ENCODE measurements at regions not wholly inside any gene's neighbourhood (a gene's known extent, or its start where the extent isn't known, plus 50 kb on each side); places are given as distances from the start of the nearest gene placed in this dataset.

DNA sequence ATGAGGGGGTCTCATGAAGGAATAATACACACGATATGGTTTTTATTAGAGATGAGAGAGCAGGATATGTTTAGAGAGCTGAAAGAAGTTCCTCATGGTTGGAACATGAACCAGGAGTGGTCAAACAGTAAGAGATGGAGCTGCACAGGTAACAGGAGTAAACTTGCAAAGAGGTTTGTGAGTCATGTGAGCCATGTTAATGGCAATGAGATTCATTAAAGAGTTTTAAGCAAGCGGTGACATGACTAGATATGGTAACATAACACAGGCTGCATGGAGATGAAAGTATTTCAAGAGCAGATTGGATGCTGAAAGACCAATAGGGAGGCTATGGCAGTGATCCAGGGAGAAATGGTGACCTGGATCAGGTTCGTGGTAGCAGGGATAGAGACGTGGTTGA is 62.6 kb upstream of the SSTR1 start:
- DNase-seq (ENCODE audit: extremely low read depth in 1 of 11, low read depth in 9 of 11, low spot score in 4 of 11), result no peak

DNA sequence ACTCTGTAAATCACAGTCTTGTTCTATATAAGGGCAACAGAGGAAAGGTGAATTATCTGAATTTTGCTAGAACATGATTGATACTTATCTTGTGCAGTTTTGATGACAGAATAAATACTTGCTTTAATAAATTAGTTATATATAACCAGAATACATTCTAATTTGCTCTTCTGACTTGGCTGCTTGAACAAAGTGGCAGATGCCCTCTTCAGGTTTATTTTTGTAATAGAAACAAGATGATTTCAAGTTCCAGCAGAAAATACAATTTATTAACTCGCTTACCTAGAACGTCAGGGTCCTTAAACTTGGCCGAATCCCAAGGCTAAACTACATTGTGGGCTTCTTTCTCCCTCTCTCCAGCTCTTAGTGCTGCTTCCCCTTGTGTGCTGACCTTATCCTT is 57.6 kb upstream of the SSTR1 start:
- no peak for DNase-seq (ENCODE audit: extremely low read depth in 1 of 11, low read depth in 9 of 11, low spot score in 4 of 11)

All from renal cortex interstitium (tissue), 11 donors.